HCT116 (cell line): ENCODE measurements at regions not wholly inside any gene's neighbourhood (a gene's known extent, or its start where the extent isn't known, plus 50 kb on each side); places are given as distances from the start of the nearest gene placed in this dataset.

Source experiments
- ATAC-seq: fragments of 200-7000 bp; cut with Tn5 transposase; 2 replicates; pipeline ENCODE4 v1.9.1; 2020; ENCODE audit warnings: mild to moderate bottlenecking, moderate library complexity
- BruUV-seq: library from RNA; stranded (reverse); fragments of 400-500 nt; replicated peaks from 2 replicates; lab custom pipeline; 2021; lab: Mats Ljungman, UMichigan
- CTCF ChIA-PET: fragments of 300-600 bp; sonication (Branson Sonifier 250); formaldehyde crosslinking; loops from one replicate; lab custom pipeline; 2021; ENCODE audit warnings: antibody characterized with exemption; lab: Charles Lee
- POLR2A ChIA-PET: fragments of 300-600, 350-600 bp; sonication (Branson Sonifier 250); formaldehyde crosslinking; loops from one replicate; lab custom pipeline; 2021; ENCODE audit warnings: antibody characterized with exemption; lab: Charles Lee
- RAD21 ChIA-PET, 2 experiments: fragments of 300-600 bp; sonication (Branson Sonifier 250); formaldehyde crosslinking; loops; one replicate each; lab custom pipeline; 2023; ENCODE audit warnings: low total read pairs in 2 of 2; ENCODE audit not compliant: uncharacterized antibody in 2 of 2, unreplicated experiment in 2 of 2, low non-redundant PET in 1 of 2; lab: Charles Lee
- DNase-seq: peaks from one replicate; pipeline ENCODE4 v3.0.0-alpha.2; 2010; ENCODE audit warnings: low read depth, low spot score
- H2AFZ ChIP-seq: fragments of 200-600 bp; shearing (Covaris generic), sonication (generic); 2 replicates; pipeline ENCODE4 v1.6.1; 2017; ENCODE audit warnings: low read depth, mixed run types, mixed read lengths, antibody characterized with exemption, low read length; ENCODE audit not compliant: poor library complexity, severe bottlenecking
- H3K27ac ChIP-seq: 2 replicates; pipeline ENCODE4 v1.5.1; 2012; ENCODE audit warnings: low read depth, low read length
- H3K27me3 ChIP-seq: fragments of 200-600 bp; sonication (generic); 2 replicates; pipeline ENCODE4 v1.6.1; 2016; ENCODE audit warnings: mixed run types, low read length, mixed read lengths; ENCODE audit not compliant: insufficient read depth
- H3K36me3 ChIP-seq, 2 experiments: fragments of 200-500 bp in 1 of 2; fragments of 200-600 bp in 1 of 2; sonication (Bioruptor generic) in 1 of 2; sonication (generic) in 1 of 2; 2 replicates each; pipeline versions ENCODE4 v1.5.1 to v1.6.1; 2014 to 2016; ENCODE audit warnings: low read length in 2 of 2, inconsistent platforms in 1 of 2, mixed read lengths in 1 of 2, mixed run types in 1 of 2; ENCODE audit not compliant: insufficient read depth in 2 of 2, control insufficient read depth in 1 of 2
- H3K4me1 ChIP-seq, 2 experiments: fragments of 200-600 bp in 1 of 2; sonication (generic) in 1 of 2; 2 replicates each; pipeline versions ENCODE4 v1.5.1 to v1.6.1; 2012 to 2017; ENCODE audit warnings: low read length in 2 of 2, inconsistent platforms in 1 of 2, mild to moderate bottlenecking in 1 of 2, mixed read lengths in 1 of 2, mixed run types in 1 of 2, moderate library complexity in 1 of 2; ENCODE audit not compliant: insufficient read depth in 2 of 2, control insufficient read depth in 1 of 2
- H3K4me2 ChIP-seq: fragments of 200-600 bp; sonication (generic); 2 replicates; pipeline ENCODE4 v1.6.1; 2017; ENCODE audit warnings: mixed run types, low read length, mixed read lengths
- H3K4me3 ChIP-seq, 2 experiments: fragments of 200-600 bp in 1 of 2; sonication (generic) in 1 of 2; replicated peaks in 1 of 2; 2 replicates each; pipeline ENCODE4 v1.5.1; 2011 to 2016; ENCODE audit warnings: low read length in 2 of 2, control low read depth in 1 of 2, low read depth in 1 of 2, mild to moderate bottlenecking in 1 of 2, mixed read lengths in 1 of 2, mixed run types in 1 of 2
- H3K79me2 ChIP-seq: fragments of 200-600 bp; sonication (generic); 2 replicates; pipeline ENCODE4 v1.6.1; 2017; ENCODE audit warnings: mild to moderate bottlenecking, mixed run types, low read length, moderate library complexity, mixed read lengths; ENCODE audit not compliant: insufficient read depth
- H3K9ac ChIP-seq: fragments of 200-600 bp; sonication (generic); 2 replicates; pipeline ENCODE4 v1.6.1; 2016; ENCODE audit warnings: low read length, mixed read lengths
- H3K9me2 ChIP-seq: fragments of 200-600 bp; sonication (generic), shearing (Covaris generic); 2 replicates; pipeline ENCODE4 v1.6.1; 2017; ENCODE audit warnings: mixed run types, mild to moderate bottlenecking, moderate library complexity; ENCODE audit not compliant: insufficient read depth
- H3K9me3 ChIP-seq, 2 experiments: fragments of 200-500 bp in 1 of 2; fragments of 200-600 bp in 1 of 2; sonication (Bioruptor generic) in 1 of 2; sonication (generic) in 1 of 2; 2 replicates each; pipeline ENCODE4 v1.6.1; 2014 to 2017; ENCODE audit warnings: low read length in 2 of 2, mixed read lengths in 2 of 2, inconsistent platforms in 1 of 2, low read depth in 1 of 2, mild to moderate bottlenecking in 1 of 2, mixed run types in 1 of 2, moderate library complexity in 1 of 2; ENCODE audit not compliant: control insufficient read depth in 1 of 2, insufficient read depth in 1 of 2
- H4K20me1 ChIP-seq: fragments of 200-600 bp; sonication (generic), shearing (Covaris generic); 2 replicates; pipeline ENCODE4 v1.6.1; 2017; ENCODE audit warnings: mixed run types, mild to moderate bottlenecking, moderate library complexity; ENCODE audit not compliant: insufficient read depth
- ATF3 ChIP-seq: IDR thresholded peaks from 2 replicates; pipeline ENCODE4 v1.6.1; 2012
- CEBPB ChIP-seq: IDR thresholded peaks from 2 replicates; pipeline ENCODE4 v1.6.1; 2012; ENCODE audit warnings: low read depth
- CTCF ChIP-seq, 3 experiments: fragments of 200-600 bp in 1 of 3; sonication (generic) in 1 of 3; IDR thresholded peaks in 2 of 3; conservative IDR thresholded peaks in 1 of 3; 2 replicates each; pipeline ENCODE4 v1.5.1; 2012 to 2017; ENCODE audit warnings: low read depth in 2 of 3, low read length in 2 of 3, antibody characterized with exemption in 1 of 3, borderline replicate concordance in 1 of 3, control low read depth in 1 of 3, mild to moderate bottlenecking in 1 of 3, mixed read lengths in 1 of 3, mixed run types in 1 of 3, moderate library complexity in 1 of 3; ENCODE audit not compliant: insufficient read depth in 1 of 3
- ELF1 ChIP-seq: IDR thresholded peaks from 2 replicates; pipeline ENCODE4 v1.6.1; 2012; ENCODE audit warnings: low read depth, borderline replicate concordance
- EZH2 ChIP-seq: fragments of 200-600 bp; sonication (generic); IDR thresholded peaks from 2 replicates; pipeline ENCODE4 v1.6.1; 2017; ENCODE audit warnings: antibody characterized with exemption, mixed run types
- EZH2phosphoT487 ChIP-seq: fragments of 200-600 bp; IDR thresholded peaks from 2 replicates; pipeline ENCODE4 v1.6.1; 2018; ENCODE audit warnings: antibody characterized with exemption, borderline replicate concordance
- MAX ChIP-seq: IDR thresholded peaks from 2 replicates; pipeline ENCODE4 v1.6.1; 2012
- POLR2A ChIP-seq: IDR thresholded peaks from 2 replicates; pipeline ENCODE4 v1.7.0; 2011; ENCODE audit warnings: borderline replicate concordance; ENCODE audit not compliant: insufficient read depth, insufficient read length; ENCODE audit errors: extremely low read depth
- POLR2AphosphoS5 ChIP-seq: IDR thresholded peaks from 2 replicates; pipeline ENCODE4 v1.6.1; 2011; ENCODE audit warnings: mild to moderate bottlenecking, low read depth, low read length, moderate library complexity
- RAD21 ChIP-seq: IDR thresholded peaks from 2 replicates; pipeline ENCODE4 v1.6.1; 2012; ENCODE audit warnings: low read depth, mild to moderate bottlenecking
- SIN3A ChIP-seq: IDR thresholded peaks from 2 replicates; pipeline ENCODE4 v1.6.1; 2012; ENCODE audit warnings: low read depth
- SP1 ChIP-seq: IDR thresholded peaks from 2 replicates; pipeline ENCODE4 v1.6.1; 2012; ENCODE audit warnings: low read depth
- SRF ChIP-seq: IDR thresholded peaks from 2 replicates; pipeline ENCODE4 v1.6.1; 2012; ENCODE audit warnings: low read depth
- TCF7L2 ChIP-seq: IDR thresholded peaks from 2 replicates; pipeline ENCODE4 v1.7.0; 2011; ENCODE audit warnings: borderline replicate concordance, inconsistent platforms; ENCODE audit not compliant: insufficient read depth, insufficient read length; ENCODE audit errors: extremely low read depth
- YY1 ChIP-seq: IDR thresholded peaks from 2 replicates; pipeline ENCODE4 v1.6.1; 2011; ENCODE audit warnings: low read length, low read depth, moderate library complexity, mild to moderate bottlenecking; ENCODE audit not compliant: insufficient replicate concordance; ENCODE audit errors: extremely low read depth
- ZBTB33 ChIP-seq: IDR thresholded peaks from 2 replicates; pipeline ENCODE4 v1.6.1; 2011; ENCODE audit warnings: mild to moderate bottlenecking, low read length, moderate library complexity; ENCODE audit not compliant: insufficient replicate concordance; ENCODE audit errors: extremely low read depth
- ZFX ChIP-seq: fragments of 450-650 bp; IDR thresholded peaks from 2 replicates; pipeline ENCODE4 v1.6.1; 2017
- ZNF274 ChIP-seq: fragments of 200-500 bp; sonication (Bioruptor generic); IDR thresholded peaks from 2 replicates; pipeline ENCODE4 v1.6.1; 2014; ENCODE audit warnings: mild to moderate bottlenecking, low read depth, low read length, inconsistent platforms
- intact Hi-C: fragments of 100-400 bp; cut with micrococcal nuclease; formaldehyde crosslinking; loops from 2 replicates; pipeline ENCODE4 v1.10.0; 2022

GRCh38 chr3:41115069-41115468 is 84.2 kb upstream of the CTNNB1 start (continued):
- TF ChIP-seq POLR2AphosphoS5 = no peak
- no peak for TF ChIP-seq ZNF274
- TF ChIP-seq EZH2 = no peak
- TF ChIP-seq CEBPB = no peak
- TF ChIP-seq TCF7L2 = no peak
- TF ChIP-seq MAX = no peak
- TF ChIP-seq SRF = no peak
- TF ChIP-seq, all 23 proteins: peak for 0

- 0 out of 4 replicates have a peak overlapping the region, but pooled peaks of 1 of the 2 experiments have one; percentile 11 for H3K4me3 ChIP-seq
- H3K79me2 ChIP-seq = no peaks in the 10 kb centered on the region
- no peaks in the 10 kb centered on the region for H3K9me3 ChIP-seq
- peak overlapping the region; percentile 100 for H2AFZ ChIP-seq
- intact Hi-C loops = no loop called here
- H3K9me2 ChIP-seq = no peaks in the 10 kb centered on the region
- POLR2A ChIA-PET = no interaction called here
- H3K36me3 ChIP-seq = no peaks in the 10 kb centered on the region
- peaks cover 12 to 16% of the 10 kb centered on the region in 2 experiments for H3K4me1 ChIP-seq
- BruUV-seq = no TSS peak
- DNase-seq = no peak
- H3K4me2 ChIP-seq = peak overlapping the region; percentile 63
- no peak overlapping the region for H3K9ac ChIP-seq
- no peaks in the 10 kb centered on the region for H4K20me1 ChIP-seq
- RAD21 ChIA-PET = no interaction called here
- no peaks in the 10 kb centered on the region for H3K27me3 ChIP-seq
- H3K27ac ChIP-seq = peak overlapping the region; percentile 2; the same call in 1 of the 2 replicates
- ATAC-seq = no peak
- CTCF ChIA-PET = no interaction called here
- TF ChIP-seq SIN3A (no peak), ZBTB33 (no peak), RAD21 (no peak), TCF7L2 (no peak), CTCF (IDR thresholded peaks at IDR 0.05 in 2 of 3, conservative IDR thresholded peaks at IDR 0.05 in 1 of 3; ENCODE audit: borderline replicate concordance in 1 of 3, insufficient read depth in 1 of 3, low read depth in 2 of 3, low read length in 2 of 3) (no peak), POLR2A (no peak), EZH2phosphoT487 (no peak), YY1 (no peak), SP1 (no peak), ELF1 (no peak), ZNF274 (no peak), SRF (no peak), POLR2AphosphoS5 (no peak), EZH2 (no peak), MAX (no peak), ATF3 (no peak), ZFX (no peak)
Observed at GRCh38 chr3:41116851-41117250, 82.5 kb upstream of the CTNNB1 start.
